SK-N-SH treated with all-trans-retinoic acid at 6 μM for 48 hours (cell line): ENCODE measurements at regions not wholly inside any gene's neighbourhood (a gene's known extent, or its start where the extent isn't known, plus 50 kb on each side); places are given as distances from the start of the nearest gene placed in this dataset.

Experiments
- ATAC-seq: fragments of 200-7000 bp; cut with Tn5 transposase; 3 replicates; pipeline ENCODE4 v1.9.1; 2020; ENCODE audit warnings: mild to moderate bottlenecking, moderate library complexity
- ARNTL ChIP-seq: fragments of 450-650 bp; formaldehyde crosslinking; IDR thresholded peaks from 2 replicates; pipeline ENCODE4 v1.5.0; 2020; ENCODE audit warnings: low read depth, mild to moderate bottlenecking, moderate library complexity, borderline replicate concordance
- CREB5 ChIP-seq: fragments of 250-450 bp; sonication (Bioruptor Pico); IDR thresholded peaks from 2 replicates; pipeline ENCODE4 v1.5.1; 2020; ENCODE audit warnings: low read depth, mild to moderate bottlenecking, moderate library complexity
- CSDC2 ChIP-seq: fragments of 250-450 bp; sonication (Bioruptor Pico); IDR thresholded peaks from 2 replicates; pipeline ENCODE4 v1.5.0; 2020; ENCODE audit warnings: mild to moderate bottlenecking, moderate library complexity
- CSRNP3 ChIP-seq: fragments of 250-450 bp; sonication (Bioruptor Pico); IDR thresholded peaks from 2 replicates; pipeline ENCODE4 v1.5.1; 2021; ENCODE audit warnings: mild to moderate bottlenecking, moderate library complexity
- ESRRG ChIP-seq: fragments of 250-450 bp; sonication (Bioruptor Pico); IDR thresholded peaks from 2 replicates; pipeline ENCODE4 v1.6.1; 2021; ENCODE audit warnings: mild to moderate bottlenecking
- ISL1 ChIP-seq: fragments of 250-450 bp; sonication (Bioruptor Pico); IDR thresholded peaks from 2 replicates; pipeline ENCODE4 v2.1.2; 2022; ENCODE audit warnings: mild to moderate bottlenecking, moderate library complexity
- PATZ1 ChIP-seq: fragments of 250-450 bp; sonication (Bioruptor Pico); IDR thresholded peaks from 2 replicates; pipeline ENCODE4 v1.8.0; 2020; ENCODE audit warnings: mild to moderate bottlenecking, moderate library complexity, borderline replicate concordance
- RARB ChIP-seq: fragments of 250-450 bp; sonication (Bioruptor Pico); IDR thresholded peaks from 2 replicates; pipeline ENCODE4 v1.8.0; 2021; ENCODE audit warnings: mild to moderate bottlenecking, moderate library complexity
- SNAI2 ChIP-seq: fragments of 250-450 bp; sonication (Bioruptor Pico); IDR thresholded peaks from 2 replicates; pipeline ENCODE4 v1.5.0; 2020; ENCODE audit warnings: mild to moderate bottlenecking, moderate library complexity
- TCF4 ChIP-seq: fragments of 250-450 bp; sonication (Bioruptor Pico); IDR thresholded peaks from 2 replicates; pipeline ENCODE4 v1.8.0; 2021; ENCODE audit warnings: mild to moderate bottlenecking, moderate library complexity, borderline replicate concordance
- TOX ChIP-seq: fragments of 250-450 bp; sonication (Bioruptor Pico); IDR thresholded peaks from 2 replicates; pipeline ENCODE4 v1.8.0; 2021; ENCODE audit warnings: mild to moderate bottlenecking, moderate library complexity, borderline replicate concordance
- TSHZ2 ChIP-seq: fragments of 250-450 bp; sonication (Bioruptor Pico); IDR thresholded peaks from 2 replicates; pipeline ENCODE4 v1.5.0; 2020; ENCODE audit warnings: mild to moderate bottlenecking, moderate library complexity
- ZFP3 ChIP-seq: fragments of 250-450 bp; sonication (Bioruptor Pico); IDR thresholded peaks from 2 replicates; pipeline ENCODE4 v1.5.0; 2020; ENCODE audit warnings: mild to moderate bottlenecking, moderate library complexity
- ZFP30 ChIP-seq: fragments of 450-650 bp; formaldehyde crosslinking; IDR thresholded peaks from 2 replicates; pipeline ENCODE4 v1.5.0; 2022; ENCODE audit warnings: mild to moderate bottlenecking, moderate library complexity
- ZNF565 ChIP-seq: fragments of 450-650 bp; formaldehyde crosslinking; conservative IDR thresholded peaks from 2 replicates; pipeline ENCODE4 v1.5.0; 2020; ENCODE audit warnings: low read depth, mild to moderate bottlenecking, moderate library complexity
- ZNF8 ChIP-seq: fragments of 450-650 bp; formaldehyde crosslinking; IDR thresholded peaks from 2 replicates; pipeline ENCODE4 v1.5.0; 2020; ENCODE audit warnings: mild to moderate bottlenecking, moderate library complexity
- TF ChIP-seq, protein P1 (sequence below): fragments of 250-450 bp; sonication (Bioruptor Pico); IDR thresholded peaks from 2 replicates; pipeline ENCODE4 v1.8.0; 2021; ENCODE audit warnings: low read depth, mild to moderate bottlenecking, moderate library complexity, borderline replicate concordance

GRCh38 chr3:144264350-144264749, 292.7 kb downstream of the DIPK2A start:
- ATAC-seq = no peak
- TF ChIP-seq CSRNP3 (CRISPR knock-in tag) = no peak
- TF ChIP-seq ESRRG = no peak
- no peak for TF ChIP-seq ZNF8
- TF ChIP-seq CREB5 = no peak
- TF ChIP-seq, protein P1, sequence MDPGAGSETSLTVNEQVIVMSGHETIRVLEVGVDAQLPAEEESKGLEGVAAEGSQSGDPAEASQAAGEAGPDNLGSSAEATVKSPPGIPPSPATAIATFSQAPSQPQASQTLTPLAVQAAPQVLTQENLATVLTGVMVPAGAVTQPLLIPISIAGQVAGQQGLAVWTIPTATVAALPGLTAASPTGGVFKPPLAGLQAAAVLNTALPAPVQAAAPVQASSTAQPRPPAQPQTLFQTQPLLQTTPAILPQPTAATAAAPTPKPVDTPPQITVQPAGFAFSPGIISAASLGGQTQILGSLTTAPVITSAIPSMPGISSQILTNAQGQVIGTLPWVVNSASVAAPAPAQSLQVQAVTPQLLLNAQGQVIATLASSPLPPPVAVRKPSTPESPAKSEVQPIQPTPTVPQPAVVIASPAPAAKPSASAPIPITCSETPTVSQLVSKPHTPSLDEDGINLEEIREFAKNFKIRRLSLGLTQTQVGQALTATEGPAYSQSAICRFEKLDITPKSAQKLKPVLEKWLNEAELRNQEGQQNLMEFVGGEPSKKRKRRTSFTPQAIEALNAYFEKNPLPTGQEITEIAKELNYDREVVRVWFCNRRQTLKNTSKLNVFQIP (CRISPR knock-in tag) = no peak
- no peak for TF ChIP-seq ISL1

DNA sequence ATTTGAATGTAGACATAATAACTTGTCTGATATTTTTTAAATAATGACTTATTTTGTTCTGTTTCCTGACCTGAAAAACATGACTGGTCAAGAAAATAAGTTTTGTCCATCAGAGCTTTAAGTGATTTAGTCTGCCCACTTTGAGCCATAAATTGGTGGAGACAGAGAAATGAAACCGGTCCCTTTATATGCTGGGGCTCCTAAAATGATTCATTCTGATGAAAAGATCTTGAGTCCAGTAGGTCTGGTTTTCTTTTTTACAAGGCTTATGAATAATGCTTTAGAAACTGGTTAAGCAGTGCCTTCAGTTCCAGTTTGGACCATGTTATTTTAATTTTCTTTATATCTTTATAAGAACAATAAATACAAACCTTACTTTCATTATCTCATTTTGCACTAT, 293.2 kb downstream of the DIPK2A start:
- TF ChIP-seq PATZ1 (no peak), ZNF8 (no peak), CSDC2 (CRISPR knock-in tag) (no peak), TCF4 (CRISPR knock-in tag) (no peak), SNAI2 (CRISPR knock-in tag) (no peak), TSHZ2 (CRISPR knock-in tag) (no peak), RARB (CRISPR knock-in tag) (no peak), ZNF565 (CRISPR knock-in tag) (no peak)
- TF ChIP-seq, protein P1 (CRISPR knock-in tag) = no peak
- ATAC-seq = no peak

GRCh38 chr3:144265542-144266100, 294.0 kb downstream of the DIPK2A start:
- no peak for ATAC-seq
- no peak for TF ChIP-seq SNAI2 (CRISPR knock-in tag)

DNA sequence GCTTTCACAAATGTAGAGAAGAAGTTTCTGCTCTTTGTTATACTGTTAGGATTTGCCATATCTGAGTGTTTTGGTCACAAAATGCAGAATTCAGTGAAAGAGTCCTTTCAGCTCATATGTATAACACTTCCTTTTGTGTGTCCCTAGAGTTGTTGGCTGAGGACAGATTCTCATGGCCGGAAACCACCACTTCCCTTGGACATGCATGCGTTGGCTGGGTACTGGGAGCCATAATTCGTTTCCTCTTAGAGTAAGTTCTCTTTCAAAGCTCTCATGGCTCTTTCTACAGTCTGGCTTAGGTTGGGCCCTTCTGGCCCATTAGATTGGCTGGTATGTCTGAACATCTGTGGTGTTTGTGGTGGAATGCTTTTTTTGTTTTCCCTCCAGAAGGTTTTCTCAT, 298.5 kb downstream of the DIPK2A start:
- no peak for ATAC-seq
- TF ChIP-seq ISL1 (no peak), TOX (CRISPR knock-in tag) (no peak), TSHZ2 (CRISPR knock-in tag) (no peak), ZFP3 (no peak), ZNF8 (no peak), ARNTL (CRISPR knock-in tag) (no peak), ZNF565 (CRISPR knock-in tag) (no peak), ZFP30 (CRISPR knock-in tag) (no peak), PATZ1 (no peak), ESRRG (no peak)
- TF ChIP-seq, protein P1 (CRISPR knock-in tag) = no peak
